ENCODE measurements at regions not wholly inside any gene's neighbourhood (a gene's known extent, or its start where the extent isn't known, plus 50 kb on each side); places are given as distances from the start of the nearest gene placed in this dataset.
A peak's percentile ranks its signal among the peaks of the same experiment; 100 is the strongest.

GRCh38 chr17:69709441-69709840 is 294.9 kb downstream of the MAP2K6 start:
- no peaks in the 10 kb centered on the region for H4K20me1 ChIP-seq (ENCODE audit: insufficient read depth)
- no peaks in the 10 kb centered on the region for H3F3A ChIP-seq (ENCODE audit: insufficient read depth, low read length, poor library complexity, severe bottlenecking)
- no peak overlapping the region for H3K4me2 ChIP-seq (ENCODE audit: low read length)
- H3K9me3 ChIP-seq (ENCODE audit: low read length): no peaks in the 10 kb centered on the region
- H3K27me3 ChIP-seq (ENCODE audit: insufficient read depth, low read depth, low read length): no peaks in the 10 kb centered on the region
- H3K27ac ChIP-seq (ENCODE audit: low read length): no peak overlapping the region
- no peak overlapping the region for H3K4me3 ChIP-seq (ENCODE audit: low read length)
- H2AFZ ChIP-seq (ENCODE audit: low read depth, low read length): no peak overlapping the region
- H3K36me3 ChIP-seq (ENCODE audit: insufficient read depth, low read length): no peaks in the 10 kb centered on the region
- H3K79me2 ChIP-seq (replicated peaks; ENCODE audit: insufficient read depth, low read length): no peaks in the 10 kb centered on the region
- peak; percentile 42 for TF ChIP-seq CTCF (IDR thresholded peaks at IDR 0.05; ENCODE audit: poor library complexity, severe bottlenecking)
- peak; percentile 36 for TF ChIP-seq SMC3 (conservative IDR thresholded peaks at IDR 0.05; ENCODE audit: poor library complexity)
- peak; percentile 53 for TF ChIP-seq RAD21 (conservative IDR thresholded peaks at IDR 0.05)
- TF ChIP-seq REST (IDR thresholded peaks at IDR 0.05; ENCODE audit: borderline replicate concordance): no peak
- TF ChIP-seq EZH2 (IDR thresholded peaks at IDR 0.05; ENCODE audit: borderline replicate concordance, insufficient read depth, low read length, poor library complexity, severe bottlenecking): no peak
- TF ChIP-seq EP300 (conservative IDR thresholded peaks at IDR 0.05; ENCODE audit: poor library complexity, severe bottlenecking): no peak
- no peak for TF ChIP-seq MXI1 (conservative IDR thresholded peaks at IDR 0.05; ENCODE audit: poor library complexity, severe bottlenecking)
- no peak for TF ChIP-seq TAF1 (IDR thresholded peaks at IDR 0.05; ENCODE audit: low read depth)
- no peak for TF ChIP-seq POLR2AphosphoS5 (IDR thresholded peaks at IDR 0.05)
- H3K9me2 ChIP-seq (ENCODE audit: insufficient read depth, low read length): no peaks in the 10 kb centered on the region
- H3K9ac ChIP-seq (ENCODE audit: low read length): no peak overlapping the region

GRCh38 chr17:69710926-69711325 is 296.4 kb downstream of the MAP2K6 start:
- Histone ChIP-seq H2AFZ (ENCODE audit: low read depth, low read length) (no peak overlapping the region), H3K9me2 (ENCODE audit: insufficient read depth, low read length) (no peaks in the 10 kb centered on the region), H3K4me3 (ENCODE audit: low read length) (no peak overlapping the region), H3K4me2 (ENCODE audit: low read length) (no peak overlapping the region), H3F3A (ENCODE audit: insufficient read depth, low read length, poor library complexity, severe bottlenecking) (no peaks in the 10 kb centered on the region), H4K20me1 (ENCODE audit: insufficient read depth) (no peaks in the 10 kb centered on the region), H3K36me3 (ENCODE audit: insufficient read depth, low read length) (no peaks in the 10 kb centered on the region), H3K27me3 (ENCODE audit: insufficient read depth, low read depth, low read length) (no peaks in the 10 kb centered on the region), H3K27ac (ENCODE audit: low read length) (no peak overlapping the region), H3K9me3 (ENCODE audit: low read length) (no peaks in the 10 kb centered on the region), H3K79me2 (replicated peaks; ENCODE audit: insufficient read depth, low read length) (no peaks in the 10 kb centered on the region), H3K9ac (ENCODE audit: low read length) (no peak overlapping the region)
- no peak for TF ChIP-seq MXI1 (conservative IDR thresholded peaks at IDR 0.05; ENCODE audit: poor library complexity, severe bottlenecking)

GRCh38 chr17:69711541-69711940 is 297.0 kb downstream of the MAP2K6 start:
- H3K9me3 ChIP-seq (ENCODE audit: low read length): no peaks in the 10 kb centered on the region
- no peaks in the 10 kb centered on the region for H3K36me3 ChIP-seq (ENCODE audit: insufficient read depth, low read length)
- no peak overlapping the region for H3K4me2 ChIP-seq (ENCODE audit: low read length)
- no peak overlapping the region for H3K9ac ChIP-seq (ENCODE audit: low read length)
- no peaks in the 10 kb centered on the region for H3K9me2 ChIP-seq (ENCODE audit: insufficient read depth, low read length)
- no peak overlapping the region for H3K27ac ChIP-seq (ENCODE audit: low read length)
- no peak for TF ChIP-seq TAF1 (IDR thresholded peaks at IDR 0.05; ENCODE audit: low read depth)
- TF ChIP-seq RAD21 (conservative IDR thresholded peaks at IDR 0.05): no peak
- no peak for TF ChIP-seq CTCF (IDR thresholded peaks at IDR 0.05; ENCODE audit: poor library complexity, severe bottlenecking)
- no peak for TF ChIP-seq EZH2 (IDR thresholded peaks at IDR 0.05; ENCODE audit: borderline replicate concordance, insufficient read depth, low read length, poor library complexity, severe bottlenecking)
- no peak for TF ChIP-seq MXI1 (conservative IDR thresholded peaks at IDR 0.05; ENCODE audit: poor library complexity, severe bottlenecking)
- TF ChIP-seq SMC3 (conservative IDR thresholded peaks at IDR 0.05; ENCODE audit: poor library complexity): no peak
- TF ChIP-seq REST (IDR thresholded peaks at IDR 0.05; ENCODE audit: borderline replicate concordance): no peak
- no peak for TF ChIP-seq POLR2AphosphoS5 (IDR thresholded peaks at IDR 0.05)
- TF ChIP-seq EP300 (conservative IDR thresholded peaks at IDR 0.05; ENCODE audit: poor library complexity, severe bottlenecking): no peak
- no peak overlapping the region for H3K4me3 ChIP-seq (ENCODE audit: low read length)
- no peaks in the 10 kb centered on the region for H4K20me1 ChIP-seq (ENCODE audit: insufficient read depth)
- no peaks in the 10 kb centered on the region for H3F3A ChIP-seq (ENCODE audit: insufficient read depth, low read length, poor library complexity, severe bottlenecking)
- H2AFZ ChIP-seq (ENCODE audit: low read depth, low read length): no peak overlapping the region
- no peaks in the 10 kb centered on the region for H3K27me3 ChIP-seq (ENCODE audit: insufficient read depth, low read depth, low read length)
- H3K79me2 ChIP-seq (replicated peaks; ENCODE audit: insufficient read depth, low read length): no peaks in the 10 kb centered on the region
